Stimulated activated CD8-positive, alpha-beta memory T cell treated with anti-CD3 and anti-CD28 coated beads, Interleukin-4, amount 100 ng/mL, for 48 hours (primary cell): ENCODE measurements at regions not wholly inside any gene's neighbourhood (a gene's known extent, or its start where the extent isn't known, plus 50 kb on each side); places are given as distances from the start of the nearest gene placed in this dataset.
"Not testable (repeated sequence)": the region's sequence is repeated elsewhere in the genome, so short reads cannot be mapped to it uniquely, and the experiment has no call there.

Experiments
- DNase-seq: peaks from one replicate; pipeline ENCODE4 v3.0.0-alpha.2; 2020

- no peak for DNase-seq
These were observed 95.2 kb upstream of the UBE2E1 start for GRCh38 chr3:23710555-23710954.

- no peak for DNase-seq
These were observed 93.8 kb upstream of the UBE2E1 start for GRCh38 chr3:23711916-23712494.

- no peak for DNase-seq
These were observed 92.8 kb upstream of the UBE2E1 start for GRCh38 chr3:23712656-23713559.

- DNase-seq, result no peak
These were observed 92.1 kb upstream of the UBE2E1 start for GRCh38 chr3:23713641-23714040.

- no peak for DNase-seq
These were observed 85.7 kb upstream of the UBE2E1 start for GRCh38 chr3:23720059-23720458.

GRCh38 chr3:23720885-23721284 is 84.9 kb upstream of the UBE2E1 start:
- DNase-seq, result no peak

- DNase-seq, result no peak
These were observed 82.6 kb upstream of the UBE2E1 start for GRCh38 chr3:23723141-23723540.

GRCh38 chr3:23723930-23724329 is 81.8 kb upstream of the UBE2E1 start:
- no peak for DNase-seq

- DNase-seq, result no peak
These were observed 78.8 kb upstream of the UBE2E1 start for GRCh38 chr3:23726811-23727548.

- DNase-seq, result no peak
These were observed 77.1 kb upstream of the UBE2E1 start for GRCh38 chr3:23728601-23729117.

GRCh38 chr3:23729362-23729761 is 76.4 kb upstream of the UBE2E1 start:
- DNase-seq, result not testable (repeated sequence)

- DNase-seq, result no peak
These were observed 71.3 kb upstream of the UBE2E1 start for GRCh38 chr3:23734481-23734880.

GRCh38 chr3:23735062-23735461 is 70.7 kb upstream of the UBE2E1 start:
- DNase-seq, result no peak

- DNase-seq, result no peak
These were observed 70.0 kb upstream of the UBE2E1 start for GRCh38 chr3:23735535-23736326.

- DNase-seq, result no peak
These were observed 66.8 kb upstream of the UBE2E1 start for GRCh38 chr3:23738944-23739343.

- no peak for DNase-seq
These were observed 66.2 kb upstream of the UBE2E1 start for GRCh38 chr3:23739536-23739935.

- peak; percentile 53 for DNase-seq
These were observed 65.2 kb upstream of the UBE2E1 start for GRCh38 chr3:23740517-23740965.

GRCh38 chr3:23741036-23741706 is 64.6 kb upstream of the UBE2E1 start:
- DNase-seq, result no peak

GRCh38 chr3:23743141-23743784 is 62.5 kb upstream of the UBE2E1 start:
- DNase-seq, result no peak

GRCh38 chr3:23746441-23746840 is 59.3 kb upstream of the UBE2E1 start:
- DNase-seq, result no peak

- no peak for DNase-seq
These were observed 57.9 kb upstream of the UBE2E1 start for GRCh38 chr3:23747841-23748240.
